ENCODE measurements at regions not wholly inside any gene's neighbourhood (a gene's known extent, or its start where the extent isn't known, plus 50 kb on each side); places are given as distances from the start of the nearest gene placed in this dataset.

DNA sequence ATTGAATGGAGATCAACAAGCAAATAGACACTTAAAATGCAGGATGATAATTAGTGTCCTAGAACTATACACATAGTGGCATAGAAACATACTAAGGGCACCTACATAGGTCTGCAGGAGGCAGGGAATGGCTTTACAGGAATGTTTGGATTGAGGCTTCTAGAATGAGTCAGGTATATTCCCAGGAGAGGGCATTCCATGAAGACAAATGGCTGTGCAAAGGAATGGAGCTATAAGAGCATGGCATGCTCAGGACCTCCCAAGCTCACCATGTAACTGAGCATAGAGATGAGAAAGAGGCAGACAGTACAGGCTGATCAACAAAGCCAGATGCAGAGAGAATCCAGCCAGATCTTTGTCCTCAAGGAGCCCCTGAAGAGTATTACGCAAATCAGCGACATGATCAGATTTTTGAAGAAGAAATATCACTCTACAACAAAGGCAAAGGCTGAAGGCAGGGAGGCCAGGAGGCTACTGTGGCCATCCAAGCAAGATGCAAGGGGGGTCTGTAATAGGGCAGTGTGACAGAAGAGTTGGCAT is 211.1 kb upstream of the MTNR1B start:
- H3K4me1 ChIP-seq (ENCODE audit: insufficient read depth, low read length): no peaks in the 10 kb centered on the region
- no TSS peak for BruUV-seq (replicated peaks)
- H3K27ac ChIP-seq (ENCODE audit: low read length): no peak overlapping the region
- POLR2A ChIA-PET (ENCODE audit: unreplicated experiment): no interaction called here
- H3K9ac ChIP-seq (ENCODE audit: low read length): no peak overlapping the region
- no peaks in the 10 kb centered on the region; the same call in 1 of the 2 replicates for H3K27me3 ChIP-seq (ENCODE audit: low read length)
- TF ChIP-seq, protein P1, sequence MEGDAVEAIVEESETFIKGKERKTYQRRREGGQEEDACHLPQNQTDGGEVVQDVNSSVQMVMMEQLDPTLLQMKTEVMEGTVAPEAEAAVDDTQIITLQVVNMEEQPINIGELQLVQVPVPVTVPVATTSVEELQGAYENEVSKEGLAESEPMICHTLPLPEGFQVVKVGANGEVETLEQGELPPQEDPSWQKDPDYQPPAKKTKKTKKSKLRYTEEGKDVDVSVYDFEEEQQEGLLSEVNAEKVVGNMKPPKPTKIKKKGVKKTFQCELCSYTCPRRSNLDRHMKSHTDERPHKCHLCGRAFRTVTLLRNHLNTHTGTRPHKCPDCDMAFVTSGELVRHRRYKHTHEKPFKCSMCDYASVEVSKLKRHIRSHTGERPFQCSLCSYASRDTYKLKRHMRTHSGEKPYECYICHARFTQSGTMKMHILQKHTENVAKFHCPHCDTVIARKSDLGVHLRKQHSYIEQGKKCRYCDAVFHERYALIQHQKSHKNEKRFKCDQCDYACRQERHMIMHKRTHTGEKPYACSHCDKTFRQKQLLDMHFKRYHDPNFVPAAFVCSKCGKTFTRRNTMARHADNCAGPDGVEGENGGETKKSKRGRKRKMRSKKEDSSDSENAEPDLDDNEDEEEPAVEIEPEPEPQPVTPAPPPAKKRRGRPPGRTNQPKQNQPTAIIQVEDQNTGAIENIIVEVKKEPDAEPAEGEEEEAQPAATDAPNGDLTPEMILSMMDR (conservative IDR thresholded peaks at IDR 0.05; ENCODE audit: low read depth, low read length): no peak
- TF ChIP-seq EZH2phosphoT487 (IDR thresholded peaks at IDR 0.05; ENCODE audit: borderline replicate concordance, low read length) (no peak), EZH2 (IDR thresholded peaks at IDR 0.05; ENCODE audit: low read length, unreplicated experiment) (no peak)
- no peak overlapping the region for H3K4me2 ChIP-seq (ENCODE audit: low read length)
- CTCF ChIA-PET: no interaction called here
- no peaks in the 10 kb centered on the region for H4K20me1 ChIP-seq (ENCODE audit: low read length)
- intact Hi-C loops (cut with micrococcal nuclease): no loop called here
- peaks cover 10% of the 10 kb centered on the region; the same call in 1 of the 2 replicates for H3K9me3 ChIP-seq (ENCODE audit: low read length)
- no peak overlapping the region for H3K4me3 ChIP-seq (ENCODE audit: low read length)
- H3K79me2 ChIP-seq (ENCODE audit: low read length): no peaks in the 10 kb centered on the region
- DNase-seq (no peak), ATAC-seq (no peak)
- H3K36me3 ChIP-seq (ENCODE audit: low read depth, low read length): no peaks in the 10 kb centered on the region
- H2AFZ ChIP-seq (ENCODE audit: low read length): no peak overlapping the region
- no peaks in the 10 kb centered on the region for H3K9me2 ChIP-seq (replicated peaks; ENCODE audit: low read length)
- H3F3A ChIP-seq (ENCODE audit: low read length, unreplicated experiment): no peaks in the 10 kb centered on the region

GRCh38 chr11:92759571-92760214 is 209.8 kb upstream of the MTNR1B start:
- Histone ChIP-seq H3K4me1 (ENCODE audit: insufficient read depth, low read length) (no peaks in the 10 kb centered on the region), H3K9ac (ENCODE audit: low read length) (no peak overlapping the region), H3K9me3 (ENCODE audit: low read length) (peaks cover 10% of the 10 kb centered on the region; the same call in 1 of the 2 replicates), H3K27ac (ENCODE audit: low read length) (no peak overlapping the region), H2AFZ (ENCODE audit: low read length) (no peak overlapping the region), H3K4me2 (ENCODE audit: low read length) (no peak overlapping the region), H4K20me1 (ENCODE audit: low read length) (no peaks in the 10 kb centered on the region), H3K36me3 (ENCODE audit: low read depth, low read length) (no peaks in the 10 kb centered on the region), H3K4me3 (ENCODE audit: low read length) (no peak overlapping the region), H3K9me2 (replicated peaks; ENCODE audit: low read length) (no peaks in the 10 kb centered on the region), H3K27me3 (ENCODE audit: low read length) (peaks cover 4% of the 10 kb centered on the region; the same call in 1 of the 2 replicates), H3F3A (ENCODE audit: low read length, unreplicated experiment) (no peaks in the 10 kb centered on the region), H3K79me2 (ENCODE audit: low read length) (no peaks in the 10 kb centered on the region)
- no peak for ATAC-seq
- no TSS peak for BruUV-seq (replicated peaks)
- TF ChIP-seq, protein P1 (conservative IDR thresholded peaks at IDR 0.05; ENCODE audit: low read depth, low read length): no peak
- TF ChIP-seq EZH2 (IDR thresholded peaks at IDR 0.05; ENCODE audit: low read length, unreplicated experiment): no peak
- no peak for TF ChIP-seq EZH2phosphoT487 (IDR thresholded peaks at IDR 0.05; ENCODE audit: borderline replicate concordance, low read length)
- CTCF ChIA-PET: no interaction called here
- DNase-seq: no peak
- intact Hi-C loops (cut with micrococcal nuclease): no loop called here
- POLR2A ChIA-PET (ENCODE audit: unreplicated experiment): no interaction called here

- H3F3A ChIP-seq (ENCODE audit: low read length, unreplicated experiment): no peaks in the 10 kb centered on the region
- no peak overlapping the region for H3K4me3 ChIP-seq (ENCODE audit: low read length)
- no TSS peak for BruUV-seq (replicated peaks)
- intact Hi-C loops (cut with micrococcal nuclease): no loop called here
- H3K27ac ChIP-seq (ENCODE audit: low read length): no peak overlapping the region
- ChIA-PET CTCF (no interaction called here), POLR2A (ENCODE audit: unreplicated experiment) (no interaction called here)
- peaks cover 10% of the 10 kb centered on the region; the same call in 1 of the 2 replicates for H3K9me3 ChIP-seq (ENCODE audit: low read length)
- H3K4me1 ChIP-seq (ENCODE audit: insufficient read depth, low read length): no peaks in the 10 kb centered on the region
- DNase-seq: no peak
- no peaks in the 10 kb centered on the region for H3K9me2 ChIP-seq (replicated peaks; ENCODE audit: low read length)
- H3K4me2 ChIP-seq (ENCODE audit: low read length): no peak overlapping the region
- H3K79me2 ChIP-seq (ENCODE audit: low read length): no peaks in the 10 kb centered on the region
- no peak overlapping the region for H2AFZ ChIP-seq (ENCODE audit: low read length)
- no peak for TF ChIP-seq EZH2 (IDR thresholded peaks at IDR 0.05; ENCODE audit: low read length, unreplicated experiment)
- no peak for TF ChIP-seq EZH2phosphoT487 (IDR thresholded peaks at IDR 0.05; ENCODE audit: borderline replicate concordance, low read length)
- TF ChIP-seq, protein P1 (conservative IDR thresholded peaks at IDR 0.05; ENCODE audit: low read depth, low read length): no peak
- no peaks in the 10 kb centered on the region for H3K36me3 ChIP-seq (ENCODE audit: low read depth, low read length)
- peaks cover 13% of the 10 kb centered on the region; the same call in 1 of the 2 replicates for H3K27me3 ChIP-seq (ENCODE audit: low read length)
- no peak overlapping the region for H3K9ac ChIP-seq (ENCODE audit: low read length)
- no peaks in the 10 kb centered on the region for H4K20me1 ChIP-seq (ENCODE audit: low read length)
- ATAC-seq: no peak
Measured at GRCh38 chr11:92762121-92762540, 207.3 kb upstream of the MTNR1B start.
